Left colon (tissue), 2 donors: ENCODE measurements at regions not wholly inside any gene's neighbourhood (a gene's known extent, or its start where the extent isn't known, plus 50 kb on each side); places are given as distances from the start of the nearest gene placed in this dataset.

Experiments
- ATAC-seq: fragments of 200-7000 bp; cut with Tn5 transposase; one replicate; pipeline ENCODE4 v1.9.1; 2020; ENCODE audit warnings: mild to moderate bottlenecking, moderate library complexity
- DNase-seq, 2 donors: peaks; one replicate each; pipeline ENCODE4 v3.0.0-alpha.2; 2020
- intact Hi-C, 2 donors: fragments of 100-400 bp; cut with DNase I in 1 of 2; cut with micrococcal nuclease in 1 of 2; formaldehyde crosslinking; loops; one replicate each; pipeline versions ENCODE4 v1.11.2 to v1.14.0; 2022; cut with DNase I, micrococcal nuclease
- donor health status: DM: no; HTN: no; CAD: no.
- donor health status: DM: yes; HTN: yes; CAD: no.

- no peak for ATAC-seq
- intact Hi-C loops, result no loop called here
Observed at GRCh38 chr4:182023469-182023868, 219.7 kb upstream of the TENM3 start.

GRCh38 chr4:182042945-182043344, 200.3 kb upstream of the TENM3 start:
- intact Hi-C loops, result no loop called here
- ATAC-seq, result no peak
- DNase-seq, result no peak

More at GRCh38 chr4:182023469-182023868, 219.7 kb upstream of the TENM3 start:
- DNase-seq, result no peak

- ATAC-seq (no peak), DNase-seq (no peak)
- intact Hi-C loops, result no loop called here
Observed at GRCh38 chr4:182048871-182049270, 194.3 kb upstream of the TENM3 start.

GRCh38 chr4:182056866-182057265, 186.3 kb upstream of the TENM3 start:
- DNase-seq (no peak), ATAC-seq (no peak)
- intact Hi-C loops, result no loop called here

- intact Hi-C loops, result no loop called here
- ATAC-seq (no peak), DNase-seq (no peak)
Observed at GRCh38 chr4:182062458-182062857, 180.7 kb upstream of the TENM3 start.

GRCh38 chr4:182062936-182063335, 180.3 kb upstream of the TENM3 start:
- ATAC-seq (no peak), DNase-seq (no peak)
- intact Hi-C loops, result no loop called here

- intact Hi-C loops, result no loop called here
- no peak for DNase-seq
- ATAC-seq, result no peak
Observed at GRCh38 chr4:182063651-182064050, 179.6 kb upstream of the TENM3 start.

- intact Hi-C loops, result no loop called here
- ATAC-seq (no peak), DNase-seq (no peak)
Observed at GRCh38 chr4:182065255-182065654, 177.9 kb upstream of the TENM3 start.

GRCh38 chr4:182066037-182066436, 177.2 kb upstream of the TENM3 start:
- DNase-seq, result no peak
- ATAC-seq, result no peak
- intact Hi-C loops, result no loop called here

- DNase-seq (no peak), ATAC-seq (no peak)
- intact Hi-C loops, result no loop called here
Observed at GRCh38 chr4:182067828-182068227, 175.4 kb upstream of the TENM3 start.

- intact Hi-C loops, result no loop called here
- DNase-seq (no peak), ATAC-seq (no peak)
Observed at GRCh38 chr4:182068920-182069319, 174.3 kb upstream of the TENM3 start.

GRCh38 chr4:182073278-182073677, 169.9 kb upstream of the TENM3 start:
- ATAC-seq, result no peak
- no peak for DNase-seq
- intact Hi-C loops, result no loop called here

GRCh38 chr4:182074139-182074538, 169.1 kb upstream of the TENM3 start:
- intact Hi-C loops, result no loop called here
- no peak for ATAC-seq
- no peak for DNase-seq

GRCh38 chr4:182074810-182075209, 168.4 kb upstream of the TENM3 start:
- DNase-seq (no peak), ATAC-seq (no peak)
- intact Hi-C loops, result no loop called here

GRCh38 chr4:182082910-182083309, 160.3 kb upstream of the TENM3 start:
- no peak for ATAC-seq

GRCh38 chr4:182083671-182084410, 159.4 kb upstream of the TENM3 start:
- intact Hi-C loops, result no loop called here
- no peak for ATAC-seq
- DNase-seq, result no peak

More at GRCh38 chr4:182082910-182083309, 160.3 kb upstream of the TENM3 start:
- intact Hi-C loops, result no loop called here
- DNase-seq, result no peak

GRCh38 chr4:182085051-182085480, 158.1 kb upstream of the TENM3 start:
- intact Hi-C loops, result no loop called here
- DNase-seq, result no peak
- no peak for ATAC-seq

GRCh38 chr4:182089326-182089725, 153.9 kb upstream of the TENM3 start:
- intact Hi-C loops, result no loop called here
- ATAC-seq (no peak), DNase-seq (no peak)

- intact Hi-C loops, result no loop called here
- DNase-seq (no peak), ATAC-seq (no peak)
Observed at GRCh38 chr4:182090186-182090585, 153.0 kb upstream of the TENM3 start.

- DNase-seq, result no peak
- no peak for ATAC-seq
- intact Hi-C loops, result no loop called here
Observed at GRCh38 chr4:182091128-182091527, 152.1 kb upstream of the TENM3 start.

GRCh38 chr4:182093431-182093831, 149.8 kb upstream of the TENM3 start:
- ATAC-seq, result no peak

More at GRCh38 chr4:182093431-182093831, 149.8 kb upstream of the TENM3 start:
- intact Hi-C loops, result no loop called here
- DNase-seq, result no peak
